Ishikawa (cell line): ENCODE measurements at regions not wholly inside any gene's neighbourhood (a gene's known extent, or its start where the extent isn't known, plus 50 kb on each side); places are given as distances from the start of the nearest gene placed in this dataset.

ENCODE experiments used
- CEBPB ChIP-seq: IDR thresholded peaks from 2 replicates; pipeline ENCODE4 v1.6.1; 2012
- CREB1 ChIP-seq: IDR thresholded peaks from 2 replicates; pipeline ENCODE4 v1.6.1; 2012; ENCODE audit warnings: low read depth
- EGR1 ChIP-seq: IDR thresholded peaks from 2 replicates; pipeline ENCODE4 v1.6.1; 2012
- EP300 ChIP-seq: IDR thresholded peaks from 2 replicates; pipeline ENCODE4 v1.6.1; 2012; ENCODE audit warnings: borderline replicate concordance
- FOXM1 ChIP-seq: IDR thresholded peaks from 2 replicates; pipeline ENCODE4 v1.6.1; 2012; ENCODE audit warnings: low read depth, borderline replicate concordance
- NFIC ChIP-seq: IDR thresholded peaks from 2 replicates; pipeline ENCODE4 v1.6.1; 2012
- RAD21 ChIP-seq: IDR thresholded peaks from 2 replicates; pipeline ENCODE4 v1.6.1; 2012; ENCODE audit warnings: low read depth
- TAF1 ChIP-seq: IDR thresholded peaks from 2 replicates; pipeline ENCODE4 v1.6.1; 2012; ENCODE audit warnings: low read depth, mild to moderate bottlenecking
- TCF12 ChIP-seq: IDR thresholded peaks from 2 replicates; pipeline ENCODE4 v1.6.1; 2012; ENCODE audit warnings: low read depth
- TEAD4 ChIP-seq: IDR thresholded peaks from 2 replicates; pipeline ENCODE4 v1.6.1; 2012
- YY1 ChIP-seq: IDR thresholded peaks from 2 replicates; pipeline ENCODE4 v1.6.1; 2012; ENCODE audit warnings: low read depth
- ZBTB7A ChIP-seq: IDR thresholded peaks from 2 replicates; pipeline ENCODE4 v1.6.1; 2012; ENCODE audit warnings: low read depth
- TF ChIP-seq, protein P1 (sequence below): IDR thresholded peaks from 2 replicates; pipeline ENCODE4 v1.6.1; 2012; ENCODE audit warnings: low read depth, mild to moderate bottlenecking
- TF ChIP-seq, protein P2 (sequence below): IDR thresholded peaks from 2 replicates; pipeline ENCODE4 v1.6.1; 2012
- TF ChIP-seq, protein P3 (sequence below): IDR thresholded peaks from 2 replicates; pipeline ENCODE4 v1.6.1; 2012

DNA sequence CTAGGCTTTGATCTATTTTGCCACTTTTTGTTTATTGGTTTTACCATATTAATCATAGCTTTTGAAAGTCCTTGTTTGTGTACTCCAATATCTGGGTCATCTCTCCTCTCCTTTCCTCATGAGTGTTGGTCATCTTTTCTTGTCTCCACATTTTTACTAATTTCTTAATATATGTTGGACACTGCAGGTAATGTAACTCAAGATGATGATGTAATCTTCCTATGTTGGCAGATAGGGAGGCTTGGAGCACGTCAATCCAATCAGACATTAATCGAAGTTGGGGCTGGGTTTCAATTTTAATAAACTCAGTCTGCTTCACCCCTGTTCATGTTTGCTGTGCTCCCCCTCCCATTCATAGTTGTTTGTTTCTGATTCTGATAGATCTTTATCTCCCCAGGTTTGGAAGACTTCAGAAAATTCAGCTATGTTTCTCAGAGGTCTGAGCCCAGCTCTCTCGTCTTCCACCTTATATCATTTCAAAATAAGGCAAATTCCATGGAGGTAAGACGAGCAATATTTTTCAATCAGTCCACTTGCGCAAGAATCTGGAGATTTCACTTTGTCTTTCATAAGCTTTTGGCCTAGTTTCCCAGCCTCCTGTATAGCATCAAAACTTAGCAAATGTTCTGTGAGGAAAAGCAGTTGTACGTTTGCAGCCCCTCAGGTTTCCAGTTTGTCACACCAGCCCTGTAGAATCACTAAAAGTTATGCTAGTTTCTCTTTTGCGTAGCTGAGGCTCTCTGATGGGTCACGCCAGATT is 504.1 kb downstream of the TMTC2 start:
- TF ChIP-seq CEBPB (0 out of 2 replicates have a peak, but pooled peaks have one; percentile 17), NFIC (no peak), FOXM1 (no peak), ZBTB7A (no peak)
- TF ChIP-seq, protein P1, sequence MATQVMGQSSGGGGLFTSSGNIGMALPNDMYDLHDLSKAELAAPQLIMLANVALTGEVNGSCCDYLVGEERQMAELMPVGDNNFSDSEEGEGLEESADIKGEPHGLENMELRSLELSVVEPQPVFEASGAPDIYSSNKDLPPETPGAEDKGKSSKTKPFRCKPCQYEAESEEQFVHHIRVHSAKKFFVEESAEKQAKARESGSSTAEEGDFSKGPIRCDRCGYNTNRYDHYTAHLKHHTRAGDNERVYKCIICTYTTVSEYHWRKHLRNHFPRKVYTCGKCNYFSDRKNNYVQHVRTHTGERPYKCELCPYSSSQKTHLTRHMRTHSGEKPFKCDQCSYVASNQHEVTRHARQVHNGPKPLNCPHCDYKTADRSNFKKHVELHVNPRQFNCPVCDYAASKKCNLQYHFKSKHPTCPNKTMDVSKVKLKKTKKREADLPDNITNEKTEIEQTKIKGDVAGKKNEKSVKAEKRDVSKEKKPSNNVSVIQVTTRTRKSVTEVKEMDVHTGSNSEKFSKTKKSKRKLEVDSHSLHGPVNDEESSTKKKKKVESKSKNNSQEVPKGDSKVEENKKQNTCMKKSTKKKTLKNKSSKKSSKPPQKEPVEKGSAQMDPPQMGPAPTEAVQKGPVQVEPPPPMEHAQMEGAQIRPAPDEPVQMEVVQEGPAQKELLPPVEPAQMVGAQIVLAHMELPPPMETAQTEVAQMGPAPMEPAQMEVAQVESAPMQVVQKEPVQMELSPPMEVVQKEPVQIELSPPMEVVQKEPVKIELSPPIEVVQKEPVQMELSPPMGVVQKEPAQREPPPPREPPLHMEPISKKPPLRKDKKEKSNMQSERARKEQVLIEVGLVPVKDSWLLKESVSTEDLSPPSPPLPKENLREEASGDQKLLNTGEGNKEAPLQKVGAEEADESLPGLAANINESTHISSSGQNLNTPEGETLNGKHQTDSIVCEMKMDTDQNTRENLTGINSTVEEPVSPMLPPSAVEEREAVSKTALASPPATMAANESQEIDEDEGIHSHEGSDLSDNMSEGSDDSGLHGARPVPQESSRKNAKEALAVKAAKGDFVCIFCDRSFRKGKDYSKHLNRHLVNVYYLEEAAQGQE: no peak
- TF ChIP-seq, protein P2, sequence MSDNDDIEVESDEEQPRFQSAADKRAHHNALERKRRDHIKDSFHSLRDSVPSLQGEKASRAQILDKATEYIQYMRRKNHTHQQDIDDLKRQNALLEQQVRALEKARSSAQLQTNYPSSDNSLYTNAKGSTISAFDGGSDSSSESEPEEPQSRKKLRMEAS: no peak

DNA sequence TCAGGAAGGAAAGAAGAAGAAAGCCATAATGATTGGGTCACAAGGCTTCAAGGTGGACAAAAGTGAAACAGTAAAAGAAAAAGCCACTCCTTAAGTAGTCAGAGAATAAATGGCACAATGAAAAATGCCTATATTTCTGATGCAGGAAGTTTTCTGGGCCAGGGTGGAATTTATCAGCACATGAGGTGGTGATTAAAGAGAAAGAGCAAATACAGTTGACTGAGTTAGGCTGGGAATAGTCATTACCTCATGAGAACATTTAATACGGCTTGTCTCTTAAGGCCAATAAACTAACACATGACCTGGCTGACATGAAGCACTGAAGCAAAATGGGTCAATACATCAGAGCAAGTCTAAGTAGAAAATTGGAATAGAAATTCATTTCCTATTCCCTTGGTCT is 499.7 kb downstream of the TMTC2 start:
- TF ChIP-seq TCF12 (no peak), RAD21 (no peak), CREB1 (no peak), EP300 (no peak), CEBPB (no peak), NFIC (no peak), TEAD4 (no peak), EGR1 (no peak), ZBTB7A (no peak), TAF1 (no peak), FOXM1 (no peak), YY1 (no peak)
- TF ChIP-seq, protein P1: no peak
- TF ChIP-seq, protein P3, sequence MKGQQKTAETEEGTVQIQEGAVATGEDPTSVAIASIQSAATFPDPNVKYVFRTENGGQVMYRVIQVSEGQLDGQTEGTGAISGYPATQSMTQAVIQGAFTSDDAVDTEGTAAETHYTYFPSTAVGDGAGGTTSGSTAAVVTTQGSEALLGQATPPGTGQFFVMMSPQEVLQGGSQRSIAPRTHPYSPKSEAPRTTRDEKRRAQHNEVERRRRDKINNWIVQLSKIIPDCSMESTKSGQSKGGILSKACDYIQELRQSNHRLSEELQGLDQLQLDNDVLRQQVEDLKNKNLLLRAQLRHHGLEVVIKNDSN: no peak
- TF ChIP-seq, protein P2: no peak

DNA sequence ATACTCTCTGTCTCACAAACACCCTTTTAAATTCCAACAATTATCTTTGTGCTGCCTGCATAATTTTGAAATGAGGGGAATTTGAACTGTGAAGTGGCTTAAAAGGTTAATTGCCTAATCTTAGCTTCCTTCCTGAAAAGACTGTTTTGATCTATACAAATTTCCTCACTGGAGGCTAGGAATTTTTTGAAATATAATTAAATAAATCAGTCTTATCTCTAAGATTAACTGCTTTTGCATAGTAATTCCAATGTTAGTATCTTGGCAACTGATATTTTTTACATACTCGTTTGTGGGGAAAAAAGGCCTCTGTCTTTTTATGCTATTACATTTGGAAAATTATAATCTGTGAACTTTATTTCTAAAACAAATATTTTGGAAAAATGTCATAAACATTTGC is 498.5 kb downstream of the TMTC2 start:
- TF ChIP-seq CEBPB (no peak), EGR1 (no peak), NFIC (no peak), CREB1 (no peak), EP300 (no peak), RAD21 (no peak)
- TF ChIP-seq, protein P1: no peak
- TF ChIP-seq, protein P3: no peak
